H9 (cell line): ENCODE measurements at regions not wholly inside any gene's neighbourhood (a gene's known extent, or its start where the extent isn't known, plus 50 kb on each side); places are given as distances from the start of the nearest gene placed in this dataset.

ENCODE experiments used
- DNase-seq: peaks from one replicate; pipeline ENCODE4 v3.0.0-alpha.2; 2017
- H2AFZ ChIP-seq: one replicate; pipeline ENCODE4 v1.6.1; 2013; ENCODE audit warnings: mild to moderate bottlenecking, low read length, control low read depth, moderate library complexity
- H2AK5ac ChIP-seq: 2 replicates; pipeline ENCODE4 v1.6.1; 2013; ENCODE audit warnings: low read length, control low read depth, mixed read lengths; ENCODE audit not compliant: insufficient read length
- H2BK120ac ChIP-seq: one replicate; pipeline ENCODE4 v1.6.1; 2013; ENCODE audit warnings: low read depth, mild to moderate bottlenecking, low read length, control low read depth, inconsistent platforms; ENCODE audit not compliant: poor library complexity, severe bottlenecking
- H2BK12ac ChIP-seq: 2 replicates; pipeline ENCODE4 v1.6.1; 2013; ENCODE audit warnings: low read length, control low read depth, mixed read lengths, low read depth; ENCODE audit not compliant: insufficient read length
- H2BK15ac ChIP-seq: 2 replicates; pipeline ENCODE4 v1.6.1; 2013; ENCODE audit warnings: low read depth, low read length, control low read depth
- H2BK20ac ChIP-seq: one replicate; pipeline ENCODE4 v1.6.1; 2013; ENCODE audit warnings: low read depth, mild to moderate bottlenecking, low read length, control low read depth, inconsistent platforms; ENCODE audit not compliant: poor library complexity, severe bottlenecking
- H2BK5ac ChIP-seq: 2 replicates; pipeline ENCODE4 v1.6.1; 2013; ENCODE audit warnings: low read length, control low read depth, mixed read lengths; ENCODE audit not compliant: insufficient read length
- H3K14ac ChIP-seq: 2 replicates; pipeline ENCODE4 v1.6.1; 2013; ENCODE audit warnings: low read length, control low read depth; ENCODE audit not compliant: insufficient read depth
- H3K18ac ChIP-seq: 2 replicates; pipeline ENCODE4 v1.6.1; 2013; ENCODE audit warnings: low read depth, mild to moderate bottlenecking, mixed read lengths, low read length, control low read depth; ENCODE audit not compliant: insufficient read length
- H3K23ac ChIP-seq: 2 replicates; pipeline ENCODE4 v1.6.1; 2013; ENCODE audit warnings: low read length, control low read depth, mixed read lengths, low read depth; ENCODE audit not compliant: insufficient read length
- H3K23me2 ChIP-seq: 2 replicates; pipeline ENCODE4 v1.6.1; 2013; ENCODE audit warnings: low read depth, mild to moderate bottlenecking, mixed read lengths, low read length, control low read depth; ENCODE audit not compliant: insufficient read length, poor library complexity, severe bottlenecking
- H3K27ac ChIP-seq: 2 replicates; pipeline ENCODE4 v1.5.1; 2013; ENCODE audit warnings: low read length, control low read depth, mixed read lengths, low read depth; ENCODE audit not compliant: insufficient read length
- H3K27me3 ChIP-seq: 2 replicates; pipeline ENCODE4 v1.6.1; 2013; ENCODE audit warnings: low read length, control low read depth, inconsistent platforms; ENCODE audit not compliant: insufficient read depth
- H3K4ac ChIP-seq: 2 replicates; pipeline ENCODE4 v1.6.1; 2013; ENCODE audit warnings: low read depth, mild to moderate bottlenecking, control low read depth, inconsistent platforms, low read length, moderate library complexity
- H3K4me1 ChIP-seq: 2 replicates; pipeline ENCODE4 v1.6.1; 2013; ENCODE audit warnings: low read length, control low read depth, inconsistent platforms; ENCODE audit not compliant: insufficient read depth
- H3K4me2 ChIP-seq: 2 replicates; pipeline ENCODE4 v1.6.1; 2013; ENCODE audit warnings: low read length, control low read depth, mixed read lengths; ENCODE audit not compliant: insufficient read length, insufficient read depth
- H3K56ac ChIP-seq: 2 replicates; pipeline ENCODE4 v1.6.1; 2013; ENCODE audit warnings: low read depth, mild to moderate bottlenecking, mixed read lengths, low read length, control low read depth; ENCODE audit not compliant: insufficient read length
- H3K79me1 ChIP-seq: 2 replicates; pipeline ENCODE4 v1.6.1; 2013; ENCODE audit warnings: low read depth, mild to moderate bottlenecking, moderate library complexity, low read length, control low read depth, inconsistent platforms; ENCODE audit not compliant: insufficient read depth, poor library complexity, severe bottlenecking
- H3K79me2 ChIP-seq: 2 replicates; pipeline ENCODE4 v1.6.1; 2013; ENCODE audit warnings: low read length, control low read depth, inconsistent platforms; ENCODE audit not compliant: insufficient read depth
- H3K9ac ChIP-seq: 2 replicates; pipeline ENCODE4 v1.6.1; 2013; ENCODE audit warnings: low read length, control low read depth, mixed read lengths; ENCODE audit not compliant: insufficient read length; ENCODE audit errors: extremely low read depth
- H3K9me3 ChIP-seq: one replicate; pipeline ENCODE4 v1.6.1; 2013; ENCODE audit warnings: low read depth, low read length, inconsistent platforms; ENCODE audit not compliant: control insufficient read depth
- H3T11ph ChIP-seq: one replicate; pipeline ENCODE4 v1.6.1; 2013; ENCODE audit warnings: mild to moderate bottlenecking, low read length, control low read depth, inconsistent platforms
- H4K20me1 ChIP-seq: one replicate; pipeline ENCODE4 v1.6.1; 2013; ENCODE audit not compliant: control insufficient read depth, insufficient read length, insufficient read depth
- H4K5ac ChIP-seq: 2 replicates; pipeline ENCODE4 v1.6.1; 2013; ENCODE audit warnings: low read depth, mild to moderate bottlenecking, mixed read lengths, low read length, control low read depth; ENCODE audit not compliant: insufficient read length
- H4K8ac ChIP-seq: replicated peaks from 2 replicates; pipeline ENCODE4 v1.6.1; 2013; ENCODE audit warnings: low read length, control low read depth, mixed read lengths, low read depth; ENCODE audit not compliant: insufficient read length
- H4K91ac ChIP-seq: 2 replicates; pipeline ENCODE4 v1.6.1; 2013; ENCODE audit warnings: low read depth, mild to moderate bottlenecking, moderate library complexity, mixed read lengths, low read length, control low read depth; ENCODE audit not compliant: insufficient read length
- H3K27ac Mint-ChIP-seq, 3 experiments: 2 replicates in 2 of 3; 3 replicates in 1 of 3; pipeline ENCODE4 v1.8.0; 2020 to 2021; ENCODE audit warnings: mixed read lengths in 3 of 3, mild to moderate bottlenecking in 1 of 3, moderate library complexity in 1 of 3
- H3K27me3 Mint-ChIP-seq: 2 replicates; pipeline ENCODE4 v1.8.0; 2021; ENCODE audit warnings: low read depth, mild to moderate bottlenecking, moderate library complexity, mixed read lengths
- H3K36me3 Mint-ChIP-seq, 3 experiments: 2 replicates in 2 of 3; 3 replicates in 1 of 3; pipeline ENCODE4 v1.8.0; 2020 to 2021; ENCODE audit warnings: low read depth in 3 of 3, mixed read lengths in 3 of 3; ENCODE audit not compliant: insufficient read depth in 1 of 3
- H3K4me1 Mint-ChIP-seq, 2 experiments: 2 replicates each; pipeline ENCODE4 v1.8.0; 2020; ENCODE audit warnings: mixed read lengths in 2 of 2
- H3K4me3 Mint-ChIP-seq, 2 experiments: 2 replicates in 1 of 2; 3 replicates in 1 of 2; pipeline ENCODE4 v1.8.0; 2020 to 2021; ENCODE audit warnings: mild to moderate bottlenecking in 2 of 2, mixed read lengths in 2 of 2, moderate library complexity in 1 of 2
- H3K9me3 Mint-ChIP-seq, 2 experiments: 2 replicates in 1 of 2; 3 replicates in 1 of 2; pipeline ENCODE4 v1.8.0; 2020; ENCODE audit warnings: mild to moderate bottlenecking in 2 of 2, mixed read lengths in 2 of 2, moderate library complexity in 1 of 2
- CTCF ChIP-seq: fragments of 200-600 bp; sonication (generic); conservative IDR thresholded peaks from 3 replicates; pipeline ENCODE4 v1.8.0; 2021; ENCODE audit warnings: antibody characterized with exemption, mild to moderate bottlenecking
- WGBS: extraction: QIAGEN DNeasy Blood & Tissue Kit; methylation state at CpG from one replicate; pipeline ENCODE4 v1.1.7; 2013; ENCODE audit warnings: missing lambda C conversion rate, low lambda C conversion rate, mixed read lengths; ENCODE audit not compliant: insufficient read length; ENCODE audit errors: extremely low coverage; 5-methylcytosine and 5-hydroxymethylcytosine counted together

GRCh38 chr2:128415779-128416061 is 97.1 kb upstream of the HS6ST1 start:
- Histone ChIP-seq H3K27ac (no peak overlapping the region), H3K23ac (no peak overlapping the region), H2BK120ac (no peak overlapping the region), H3K4me1 (no peaks in the 10 kb centered on the region; the same call in 1 of the 2 replicates), H3K56ac (no peak overlapping the region), H4K91ac (no peak overlapping the region), H3K14ac (no peak overlapping the region), H3T11ph (no peak overlapping the region), H2BK20ac (no peak overlapping the region), H3K4me2 (no peak overlapping the region), H2BK15ac (no peak overlapping the region), H2AFZ (no peak overlapping the region), H4K8ac (no peak overlapping the region), H3K23me2 (no peaks in the 10 kb centered on the region), H3K9ac (no peak overlapping the region), H3K4ac (no peak overlapping the region), H4K20me1 (no peaks in the 10 kb centered on the region), H2AK5ac (no peak overlapping the region), H2BK5ac (no peak overlapping the region), H3K79me1 (no peaks in the 10 kb centered on the region), H3K9me3 (no peaks in the 10 kb centered on the region), H4K5ac (no peak overlapping the region), H2BK12ac (no peak overlapping the region), H3K27me3 (no peaks in the 10 kb centered on the region), H3K79me2 (no peaks in the 10 kb centered on the region), H3K18ac (no peak overlapping the region)
- Mint-ChIP-seq H3K27ac (no peak overlapping the region), H3K4me1 (peaks cover 11 to 16% of the 10 kb centered on the region in 2 experiments), H3K9me3 (peaks cover 11 to 13% of the 10 kb centered on the region in 2 experiments), H3K36me3 (peaks cover 5 to 14% (median 9%) of the 10 kb centered on the region in 3 experiments), H3K4me3 (no peak overlapping the region), H3K27me3 (peaks cover 4% of the 10 kb centered on the region)
- TF ChIP-seq CTCF: no peak
- no peak for DNase-seq
- WGBS: no CpG with 5 or more reads among the region's 1 CpG
